Activated B cell treated with CpG ODN at 0.5 μM for 24 hours (primary cell): ENCODE measurements at regions not wholly inside any gene's neighbourhood (a gene's known extent, or its start where the extent isn't known, plus 50 kb on each side); places are given as distances from the start of the nearest gene placed in this dataset.

Experiments used
- ATAC-seq: fragments of 200-7000 bp; cut with Tn5 transposase; one replicate; pipeline ENCODE4 v1.10.0; 2021; ENCODE audit warnings: low read depth, mild to moderate bottlenecking, moderate library complexity
- CTCF ChIA-PET: fragments of 350-600 bp; sonication (Branson Sonifier 250); formaldehyde crosslinking; loops from one replicate; lab custom pipeline; 2021; ENCODE audit warnings: antibody characterized with exemption; lab: Charles Lee
- POLR2A ChIA-PET: fragments of 350-600 bp; sonication (Branson Sonifier 250); formaldehyde crosslinking; loops from one replicate; lab custom pipeline; 2021; ENCODE audit warnings: antibody characterized with exemption; lab: Charles Lee
- DNase-seq: peaks from one replicate; pipeline ENCODE4 v3.0.0; 2022
- H3K27ac Mint-ChIP-seq: one replicate; pipeline ENCODE4 v1.8.0; 2020; ENCODE audit warnings: mixed read lengths
- H3K27me3 Mint-ChIP-seq: one replicate; pipeline ENCODE4 v1.8.0; 2021; ENCODE audit warnings: mixed read lengths
- H3K36me3 Mint-ChIP-seq: one replicate; pipeline ENCODE4 v1.8.0; 2021; ENCODE audit warnings: low read depth, mixed read lengths
- H3K4me1 Mint-ChIP-seq: one replicate; pipeline ENCODE4 v1.8.0; 2021; ENCODE audit warnings: mixed read lengths
- H3K4me3 Mint-ChIP-seq: one replicate; pipeline ENCODE4 v1.8.0; 2020; ENCODE audit warnings: mild to moderate bottlenecking, mixed read lengths
- H3K9me3 Mint-ChIP-seq: one replicate; pipeline ENCODE4 v1.8.0; 2020; ENCODE audit warnings: mixed read lengths
- intact Hi-C: fragments of 100-400 bp; cut with micrococcal nuclease; formaldehyde crosslinking; loops from one replicate; pipeline ENCODE4 v1.15.1; 2024
- TF ChIP-seq, protein P1 (sequence below): fragments of 200-600 bp; IDR thresholded peaks from one replicate; pipeline ENCODE4 v1.8.0; 2022; ENCODE audit warnings: antibody characterized with exemption, mild to moderate bottlenecking

GRCh38 chr14:34302654-34303053 lies 159.4 kb downstream of the SPTSSA start:
- ChIA-PET POLR2A (no interaction called here), CTCF (no interaction called here)
- Mint-ChIP-seq H3K4me1 (no peaks in the 10 kb centered on the region), H3K27ac (no peak overlapping the region), H3K36me3 (no peaks in the 10 kb centered on the region), H3K4me3 (no peak overlapping the region), H3K27me3 (no peaks in the 10 kb centered on the region), H3K9me3 (no peaks in the 10 kb centered on the region)
- DNase-seq (no peak), ATAC-seq (no peak)
- TF ChIP-seq, protein P1, sequence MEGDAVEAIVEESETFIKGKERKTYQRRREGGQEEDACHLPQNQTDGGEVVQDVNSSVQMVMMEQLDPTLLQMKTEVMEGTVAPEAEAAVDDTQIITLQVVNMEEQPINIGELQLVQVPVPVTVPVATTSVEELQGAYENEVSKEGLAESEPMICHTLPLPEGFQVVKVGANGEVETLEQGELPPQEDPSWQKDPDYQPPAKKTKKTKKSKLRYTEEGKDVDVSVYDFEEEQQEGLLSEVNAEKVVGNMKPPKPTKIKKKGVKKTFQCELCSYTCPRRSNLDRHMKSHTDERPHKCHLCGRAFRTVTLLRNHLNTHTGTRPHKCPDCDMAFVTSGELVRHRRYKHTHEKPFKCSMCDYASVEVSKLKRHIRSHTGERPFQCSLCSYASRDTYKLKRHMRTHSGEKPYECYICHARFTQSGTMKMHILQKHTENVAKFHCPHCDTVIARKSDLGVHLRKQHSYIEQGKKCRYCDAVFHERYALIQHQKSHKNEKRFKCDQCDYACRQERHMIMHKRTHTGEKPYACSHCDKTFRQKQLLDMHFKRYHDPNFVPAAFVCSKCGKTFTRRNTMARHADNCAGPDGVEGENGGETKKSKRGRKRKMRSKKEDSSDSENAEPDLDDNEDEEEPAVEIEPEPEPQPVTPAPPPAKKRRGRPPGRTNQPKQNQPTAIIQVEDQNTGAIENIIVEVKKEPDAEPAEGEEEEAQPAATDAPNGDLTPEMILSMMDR: no peak
- intact Hi-C loops: loop anchor here (5.0 kb wide), 1 partner anchor 465 kb away; no protein-coding TSS in a partner anchor

DNA sequence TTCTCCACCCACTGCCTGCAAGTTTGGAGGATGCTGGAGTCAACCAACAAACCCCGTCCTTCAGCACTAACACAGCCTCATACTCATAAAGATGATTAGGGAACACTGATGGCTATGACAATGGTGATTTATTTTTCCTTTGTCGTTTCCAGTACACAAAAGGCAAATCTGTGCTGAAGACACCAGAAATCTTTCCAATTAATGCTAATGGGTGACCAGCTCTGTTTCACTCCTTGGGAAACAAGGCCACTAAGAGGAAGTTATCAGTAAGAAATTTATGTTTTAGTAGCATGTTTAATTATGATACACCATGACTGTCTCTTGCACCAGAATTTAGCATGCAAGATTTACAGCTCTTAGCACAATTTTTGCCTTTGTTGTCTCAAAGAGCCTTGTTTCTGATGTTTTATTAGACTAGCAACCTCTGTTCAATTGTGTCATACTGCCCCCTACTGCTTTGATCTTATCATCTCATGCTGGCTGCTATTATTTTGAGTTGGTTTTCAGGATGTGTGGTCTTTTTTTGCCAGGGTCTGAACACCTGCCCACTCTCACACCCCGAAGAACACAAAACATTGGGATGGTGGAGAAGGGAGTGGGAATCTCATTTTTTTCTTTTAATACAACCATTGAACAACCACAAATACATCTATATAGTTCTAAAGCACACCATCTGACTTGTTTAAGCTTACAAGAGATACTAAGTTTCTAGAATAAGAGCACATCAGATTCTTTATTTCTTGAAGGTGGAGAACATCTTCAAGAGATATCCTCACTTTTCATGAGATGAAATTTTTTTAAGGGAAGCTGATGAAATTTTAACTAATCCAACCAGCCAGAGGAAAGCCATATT lies 160.9 kb downstream of the SPTSSA start:
- ATAC-seq (no peak), DNase-seq (no peak)
- Mint-ChIP-seq H3K36me3 (no peaks in the 10 kb centered on the region), H3K27ac (no peak overlapping the region), H3K27me3 (no peaks in the 10 kb centered on the region), H3K4me3 (no peak overlapping the region), H3K4me1 (no peaks in the 10 kb centered on the region), H3K9me3 (no peaks in the 10 kb centered on the region)
- CTCF ChIA-PET: no interaction called here
- intact Hi-C loops: loop anchor here (5.0 kb wide), 1 partner anchor 464 kb away; no protein-coding TSS in a partner anchor
- POLR2A ChIA-PET: no interaction called here
- TF ChIP-seq, protein P1: no peak

- no peaks in the 10 kb centered on the region for H3K9me3 Mint-ChIP-seq
- DNase-seq (no peak), ATAC-seq (no peak)
- no peaks in the 10 kb centered on the region for H3K27me3 Mint-ChIP-seq
- POLR2A ChIA-PET: no interaction called here
- no peak overlapping the region for H3K4me3 Mint-ChIP-seq
- H3K27ac Mint-ChIP-seq: no peak overlapping the region
- CTCF ChIA-PET: no interaction called here
- H3K4me1 Mint-ChIP-seq: no peaks in the 10 kb centered on the region
- TF ChIP-seq, protein P1: no peak
- H3K36me3 Mint-ChIP-seq: no peaks in the 10 kb centered on the region
- intact Hi-C loops: loop anchor here (5.0 kb wide), 1 partner anchor 463 kb away; no protein-coding TSS in a partner anchor
Measured at GRCh38 chr14:34300330-34300729, 161.7 kb downstream of the SPTSSA start.

- intact Hi-C loops: no loop called here
- Mint-ChIP-seq H3K27ac (no peak overlapping the region), H3K4me1 (no peaks in the 10 kb centered on the region), H3K27me3 (no peaks in the 10 kb centered on the region), H3K4me3 (no peak overlapping the region), H3K9me3 (no peaks in the 10 kb centered on the region), H3K36me3 (no peaks in the 10 kb centered on the region)
- CTCF ChIA-PET: no interaction called here
- POLR2A ChIA-PET: no interaction called here
- ATAC-seq (no peak), DNase-seq (no peak)
- TF ChIP-seq, protein P1: no peak
Measured at GRCh38 chr14:34299360-34299759, 162.7 kb downstream of the SPTSSA start.

DNA sequence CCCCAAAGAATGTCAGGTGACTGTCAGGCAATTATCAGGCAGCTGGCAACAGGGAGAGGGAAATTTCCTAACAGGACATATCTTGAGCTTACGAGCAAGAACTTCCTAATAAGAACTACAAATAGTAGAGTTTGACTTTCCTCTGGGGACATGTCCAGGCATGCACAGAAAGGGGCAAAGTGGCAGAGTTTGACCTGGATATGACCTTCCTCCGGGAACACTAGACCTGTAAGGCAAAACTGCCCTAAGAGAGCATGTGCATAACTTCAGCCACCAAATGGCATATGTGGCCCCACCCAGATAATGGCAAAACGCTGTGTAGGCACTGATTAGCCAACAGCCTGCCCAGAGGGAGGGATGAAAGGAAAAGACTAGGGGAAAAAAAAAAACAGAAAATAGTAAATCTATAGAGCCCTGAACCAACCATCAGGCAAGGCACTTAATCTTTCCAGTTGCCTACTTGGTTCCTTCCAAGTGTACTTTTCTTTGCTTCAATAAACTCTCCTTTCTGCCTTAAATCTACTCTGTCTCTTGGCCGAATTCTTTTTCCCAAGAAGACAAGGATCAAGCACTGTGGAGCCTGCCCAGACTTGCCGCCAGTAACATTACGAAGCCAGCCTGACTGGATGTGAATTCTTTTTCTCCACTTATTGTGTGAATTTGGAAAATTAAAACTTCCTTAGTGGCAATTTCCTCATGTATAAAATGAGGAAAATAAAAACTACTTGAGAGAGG lies 164.1 kb downstream of the SPTSSA start:
- no peak overlapping the region for H3K27ac Mint-ChIP-seq
- ATAC-seq: no peak
- no peak for DNase-seq
- ChIA-PET CTCF (no interaction called here), POLR2A (no interaction called here)
- TF ChIP-seq, protein P1: no peak
- H3K36me3 Mint-ChIP-seq: no peaks in the 10 kb centered on the region
- intact Hi-C loops: no loop called here
- H3K4me1 Mint-ChIP-seq: no peaks in the 10 kb centered on the region
- H3K9me3 Mint-ChIP-seq: no peaks in the 10 kb centered on the region
- H3K27me3 Mint-ChIP-seq: no peaks in the 10 kb centered on the region
- H3K4me3 Mint-ChIP-seq: no peak overlapping the region
